B cell (primary cell): ENCODE measurements at regions not wholly inside any gene's neighbourhood (a gene's known extent, or its start where the extent isn't known, plus 50 kb on each side); places are given as distances from the start of the nearest gene placed in this dataset.

ENCODE experiments used
- ATAC-seq: fragments of 200-7000 bp; cut with Tn5 transposase; one replicate; pipeline ENCODE4 v1.10.0; 2021; ENCODE audit warnings: low read depth, mild to moderate bottlenecking, moderate number of reproducible peaks, moderate library complexity
- CTCF ChIA-PET: fragments of 350-600 bp; sonication (Branson Sonifier 250); formaldehyde crosslinking; loops from one replicate; lab custom pipeline; 2021; ENCODE audit warnings: antibody characterized with exemption, inconsistent platforms; lab: Charles Lee
- POLR2A ChIA-PET: fragments of 350-600 bp; sonication (Branson Sonifier 250); formaldehyde crosslinking; loops from one replicate; lab custom pipeline; 2021; ENCODE audit warnings: antibody characterized with exemption; lab: Charles Lee
- DNase-seq: peaks from one replicate; pipeline ENCODE4 v3.0.0; 2013
- H2AFZ ChIP-seq: 2 replicates; pipeline ENCODE4 v1.6.1; 2012; ENCODE audit warnings: mild to moderate bottlenecking, low read depth, low read length; ENCODE audit not compliant: insufficient read depth, poor library complexity, severe bottlenecking
- H3K27ac ChIP-seq, 2 donors: 1 replicate in 1 of 2; 2 replicates in 1 of 2; pipeline ENCODE4 v1.5.1; 2012 to 2013; ENCODE audit warnings: low read length in 2 of 2, mild to moderate bottlenecking in 2 of 2, moderate library complexity in 1 of 2
- H3K27me3 ChIP-seq, 4 experiments: fragments of 200-600 bp in 1 of 4; sonication (generic) in 1 of 4; replicated peaks in 1 of 4; 1 replicate in 2 of 4; 2 replicates in 2 of 4; pipeline versions ENCODE4 v1.6.1 to v1.7.0; 2013 to 2016; ENCODE audit warnings: low read length in 3 of 4, mild to moderate bottlenecking in 2 of 4, mixed read lengths in 1 of 4, moderate library complexity in 1 of 4; ENCODE audit not compliant: insufficient read depth in 4 of 4, control insufficient read depth in 3 of 4; ENCODE audit errors: control extremely low read depth in 1 of 4
- H3K36me3 ChIP-seq, 2 experiments: replicated peaks in 1 of 2; 1 replicate in 1 of 2; 2 replicates in 1 of 2; pipeline versions ENCODE4 v1.6.1 to v1.7.1; 2013; ENCODE audit warnings: low read length in 1 of 2; ENCODE audit not compliant: insufficient read depth in 2 of 2, control insufficient read depth in 1 of 2; ENCODE audit errors: control extremely low read depth in 1 of 2, extremely low read depth in 1 of 2
- H3K4me1 ChIP-seq, 2 donors: fragments of 200-600 bp in 1 of 2; sonication (generic) in 1 of 2; 1 replicate in 1 of 2; 2 replicates in 1 of 2; pipeline versions ENCODE4 v1.5.1 to v1.6.1; 2013 to 2017; ENCODE audit warnings: low read length in 2 of 2; ENCODE audit not compliant: control insufficient read depth in 2 of 2, insufficient read depth in 2 of 2
- H3K4me2 ChIP-seq: replicated peaks from 2 replicates; pipeline ENCODE3; 2012; ENCODE audit warnings: mild to moderate bottlenecking, low read depth, low read length; ENCODE audit not compliant: poor library complexity, severe bottlenecking
- H3K4me3 ChIP-seq, 5 experiments: fragments of 200-600 bp in 1 of 5; sonication (generic) in 1 of 5; 1 replicate in 3 of 5; 2 replicates in 2 of 5; pipeline versions ENCODE4 v1.5.1 to v1.7.0; 2011 to 2016; ENCODE audit warnings: low read length in 4 of 5, mild to moderate bottlenecking in 4 of 5, low read depth in 2 of 5, control low read depth in 1 of 5, moderate library complexity in 1 of 5; ENCODE audit not compliant: insufficient read depth in 1 of 5; ENCODE audit errors: control extremely low read depth in 1 of 5, extremely low read depth in 1 of 5
- H3K79me2 ChIP-seq: fragments of 200-600 bp; sonication (generic); one replicate; pipeline ENCODE4 v1.6.0; 2016; ENCODE audit warnings: low read length; ENCODE audit not compliant: control insufficient read depth, insufficient read depth
- H3K9ac ChIP-seq: fragments of 200-600 bp; sonication (generic); 2 replicates; pipeline ENCODE4 v1.6.1; 2017; ENCODE audit warnings: mild to moderate bottlenecking, low read length, moderate library complexity
- H3K9me3 ChIP-seq, 3 donors: one replicate each; pipeline versions ENCODE4 v1.6.1 to v1.7.1; 2013; ENCODE audit warnings: low read length in 2 of 3; ENCODE audit not compliant: control insufficient read depth in 2 of 3, insufficient read depth in 1 of 3; ENCODE audit errors: control extremely low read depth in 1 of 3
- H4K20me1 ChIP-seq: 2 replicates; pipeline ENCODE4 v1.6.0; 2012; ENCODE audit warnings: mild to moderate bottlenecking, low read length; ENCODE audit not compliant: insufficient read depth, control insufficient read depth, poor library complexity, severe bottlenecking
- H3K27ac Mint-ChIP-seq: one replicate; pipeline ENCODE4 v1.8.0; 2021; ENCODE audit warnings: mixed read lengths
- H3K27me3 Mint-ChIP-seq: one replicate; pipeline ENCODE4 v1.8.0; 2021; ENCODE audit warnings: mixed read lengths
- H3K4me1 Mint-ChIP-seq: one replicate; pipeline ENCODE4 v1.8.0; 2021; ENCODE audit warnings: mixed read lengths
- H3K4me3 Mint-ChIP-seq: one replicate; pipeline ENCODE4 v1.8.0; 2021; ENCODE audit warnings: mixed read lengths
- H3K9me3 Mint-ChIP-seq: one replicate; pipeline ENCODE4 v1.8.0; 2022; ENCODE audit warnings: mixed read lengths; ENCODE audit not compliant: insufficient read depth
- CTCF ChIP-seq: fragments of 200-600 bp; IDR thresholded peaks from one replicate; pipeline ENCODE4 v1.8.0; 2022; ENCODE audit warnings: antibody characterized with exemption, mild to moderate bottlenecking
- EZH2 ChIP-seq: IDR thresholded peaks from 2 replicates; pipeline ENCODE4 v1.6.1; 2012; ENCODE audit warnings: borderline replicate concordance, low read depth, mild to moderate bottlenecking, moderate library complexity, low read length; ENCODE audit not compliant: insufficient read depth, poor library complexity, severe bottlenecking
- intact Hi-C: fragments of 100-400 bp; cut with micrococcal nuclease; formaldehyde crosslinking; loops from one replicate; pipeline ENCODE4 v1.10.0; 2022

- ChIA-PET CTCF (no interaction called here), POLR2A (no interaction called here)
- Histone ChIP-seq H2AFZ (no peak overlapping the region), H3K9ac (no peak overlapping the region), H3K4me3 (no peak overlapping the region), H3K36me3 (no peaks in the 10 kb centered on the region), H3K27me3 (no peaks in the 10 kb centered on the region), H3K27ac (no peak overlapping the region), H3K4me1 (no peaks in the 10 kb centered on the region), H3K9me3 (no peaks in the 10 kb centered on the region), H3K4me2 (no peak overlapping the region), H4K20me1 (no peaks in the 10 kb centered on the region), H3K79me2 (no peaks in the 10 kb centered on the region)
- Mint-ChIP-seq H3K9me3 (no peaks in the 10 kb centered on the region), H3K4me3 (no peak overlapping the region), H3K27me3 (peaks cover 15% of the 10 kb centered on the region), H3K27ac (no peak overlapping the region), H3K4me1 (no peaks in the 10 kb centered on the region)
- intact Hi-C loops, result no loop called here
- no peak for TF ChIP-seq CTCF
- TF ChIP-seq EZH2, result no peak
- DNase-seq, result no peak
- no peak for ATAC-seq
These were observed 50.9 kb upstream of the C4orf54 start for GRCh38 chr4:99708551-99708950.
